Esophagus squamous epithelium (tissue), 4 donors: ENCODE measurements at regions not wholly inside any gene's neighbourhood (a gene's known extent, or its start where the extent isn't known, plus 50 kb on each side); places are given as distances from the start of the nearest gene placed in this dataset.

Experiments used
- POLR2A ChIP-seq, 4 donors: fragments of 450-650 bp; IDR thresholded peaks; one replicate each; pipeline ENCODE4 v1.6.1; 2017; ENCODE audit warnings: antibody characterized with exemption in 4 of 4, mild to moderate bottlenecking in 4 of 4, moderate library complexity in 3 of 4
- TF ChIP-seq, protein P1 (sequence below), 6 experiments: fragments of 450-650 bp in 4 of 6; fragments of 200-600 bp in 2 of 6; sonication (generic) in 2 of 6; IDR thresholded peaks; one replicate each; pipeline ENCODE4 v1.5.1; 2016 to 2019; ENCODE audit warnings: antibody characterized with exemption in 6 of 6, mild to moderate bottlenecking in 4 of 6, moderate library complexity in 4 of 6

DNA sequence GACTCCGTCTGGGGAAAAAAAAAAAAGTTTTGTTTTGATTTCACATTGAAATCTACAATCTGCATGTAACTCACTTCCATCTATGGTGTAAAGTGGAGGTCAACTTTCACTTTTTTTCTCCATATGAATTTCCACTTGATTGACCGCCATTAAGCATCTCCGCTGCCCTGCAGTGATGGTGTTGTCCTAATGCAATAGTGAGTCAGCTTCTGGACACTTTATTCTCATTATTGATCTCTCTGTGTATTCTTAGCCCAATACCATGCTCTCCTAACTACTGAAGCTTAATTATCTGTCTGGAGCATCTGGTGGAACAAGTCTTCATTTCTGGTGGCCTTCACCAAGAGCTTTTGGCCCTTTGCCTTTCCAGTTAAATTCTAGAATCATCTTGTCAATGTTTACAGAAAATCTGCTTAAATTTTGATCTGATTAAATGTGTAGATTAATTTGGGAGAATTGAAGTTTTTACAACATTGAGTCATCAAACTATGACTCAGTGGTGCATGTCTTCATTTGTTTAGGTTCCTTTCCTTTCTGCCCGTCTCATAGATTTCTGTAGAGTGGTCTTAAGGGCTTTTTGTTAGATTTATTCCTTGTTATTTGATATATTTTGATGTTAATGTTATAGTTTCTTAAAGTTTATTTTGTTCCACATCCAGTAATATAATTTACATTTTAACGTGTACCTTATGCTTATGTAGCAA is 181.5 kb downstream of the PRDM2 start:
- TF ChIP-seq POLR2A (IDR thresholded peaks at IDR 0.05): no peak
- TF ChIP-seq, protein P1, sequence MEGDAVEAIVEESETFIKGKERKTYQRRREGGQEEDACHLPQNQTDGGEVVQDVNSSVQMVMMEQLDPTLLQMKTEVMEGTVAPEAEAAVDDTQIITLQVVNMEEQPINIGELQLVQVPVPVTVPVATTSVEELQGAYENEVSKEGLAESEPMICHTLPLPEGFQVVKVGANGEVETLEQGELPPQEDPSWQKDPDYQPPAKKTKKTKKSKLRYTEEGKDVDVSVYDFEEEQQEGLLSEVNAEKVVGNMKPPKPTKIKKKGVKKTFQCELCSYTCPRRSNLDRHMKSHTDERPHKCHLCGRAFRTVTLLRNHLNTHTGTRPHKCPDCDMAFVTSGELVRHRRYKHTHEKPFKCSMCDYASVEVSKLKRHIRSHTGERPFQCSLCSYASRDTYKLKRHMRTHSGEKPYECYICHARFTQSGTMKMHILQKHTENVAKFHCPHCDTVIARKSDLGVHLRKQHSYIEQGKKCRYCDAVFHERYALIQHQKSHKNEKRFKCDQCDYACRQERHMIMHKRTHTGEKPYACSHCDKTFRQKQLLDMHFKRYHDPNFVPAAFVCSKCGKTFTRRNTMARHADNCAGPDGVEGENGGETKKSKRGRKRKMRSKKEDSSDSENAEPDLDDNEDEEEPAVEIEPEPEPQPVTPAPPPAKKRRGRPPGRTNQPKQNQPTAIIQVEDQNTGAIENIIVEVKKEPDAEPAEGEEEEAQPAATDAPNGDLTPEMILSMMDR (IDR thresholded peaks at IDR 0.05): no peak
